HepG2 (cell line): ENCODE measurements at regions not wholly inside any gene's neighbourhood (a gene's known extent, or its start where the extent isn't known, plus 50 kb on each side); places are given as distances from the start of the nearest gene placed in this dataset.

Source experiments
- ISL2 ChIP-seq: sonication (generic); formaldehyde crosslinking; IDR thresholded peaks from 2 replicates; pipeline ENCODE4 v1.5.0; 2020; ENCODE audit warnings: missing genetic modification reagents
- POLR2A ChIP-seq, 2 experiments: IDR thresholded peaks; 2 replicates each; pipeline ENCODE4 v1.6.1; 2011; ENCODE audit warnings: low read depth in 2 of 2, low read length in 2 of 2, mild to moderate bottlenecking in 1 of 2, moderate library complexity in 1 of 2; ENCODE audit not compliant: insufficient read depth in 1 of 2
- RXRA ChIP-seq: sonication (generic); formaldehyde crosslinking; IDR thresholded peaks from 2 replicates; pipeline ENCODE4 v1.5.1; 2020; ENCODE audit warnings: missing genetic modification reagents
- TAF1 ChIP-seq: sonication (generic); formaldehyde crosslinking; IDR thresholded peaks from 2 replicates; pipeline ENCODE4 v1.4.0; 2020; ENCODE audit warnings: missing genetic modification reagents
- TF ChIP-seq, protein P1 (sequence below): sonication (generic); formaldehyde crosslinking; IDR thresholded peaks from 2 replicates; pipeline ENCODE4 v1.4.0; 2020; ENCODE audit warnings: mild to moderate bottlenecking, low read depth, missing genetic modification reagents
- TF ChIP-seq, protein P2 (sequence below): sonication (generic); formaldehyde crosslinking; IDR thresholded peaks from 2 replicates; pipeline ENCODE4 v1.8.1; 2023; ENCODE audit warnings: missing genetic modification reagents, inconsistent platforms, borderline replicate concordance
- TF ChIP-seq, protein P3 (sequence below): sonication (generic); formaldehyde crosslinking; IDR thresholded peaks from 2 replicates; pipeline ENCODE4 v1.4.0; 2020; ENCODE audit warnings: mild to moderate bottlenecking, missing genetic modification reagents

DNA sequence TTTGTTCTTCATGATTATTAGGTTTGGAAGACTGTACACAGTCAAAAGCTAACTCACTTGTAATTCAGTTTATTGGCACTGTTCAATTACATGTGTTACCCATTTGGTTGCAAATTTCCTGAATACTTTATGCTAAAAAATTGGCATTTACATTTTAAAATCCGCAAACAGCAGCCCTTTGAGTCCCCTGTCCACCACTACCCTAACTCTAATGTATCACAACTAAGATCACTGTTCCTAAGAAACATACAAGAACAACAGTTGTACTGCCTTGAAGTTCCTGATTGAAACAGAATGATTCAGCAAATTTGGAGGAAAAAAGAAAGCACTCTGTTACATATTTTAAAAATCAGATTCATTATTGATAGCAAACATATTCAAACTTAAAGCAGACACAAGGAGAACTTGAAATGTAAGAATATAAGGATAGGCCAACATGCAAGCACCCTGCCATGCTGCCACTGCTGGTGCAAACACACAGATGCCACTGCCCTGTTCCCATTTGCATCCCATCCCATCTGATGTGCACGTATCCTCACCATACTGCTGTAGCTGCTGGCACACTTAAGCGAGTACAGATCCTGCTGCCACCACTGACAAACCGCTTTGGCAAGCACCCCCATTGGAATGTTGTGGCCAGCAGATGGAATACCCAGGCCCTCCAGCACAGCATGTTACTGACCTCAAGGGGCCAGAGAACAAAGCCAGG lies 343.4 kb downstream of the PPP1R2C start:
- no peak for TF ChIP-seq POLR2A (IDR thresholded peaks at IDR 0.05; ENCODE audit: insufficient read depth in 1 of 2, low read depth in 2 of 2, low read length in 2 of 2)
- TF ChIP-seq, protein P1, sequence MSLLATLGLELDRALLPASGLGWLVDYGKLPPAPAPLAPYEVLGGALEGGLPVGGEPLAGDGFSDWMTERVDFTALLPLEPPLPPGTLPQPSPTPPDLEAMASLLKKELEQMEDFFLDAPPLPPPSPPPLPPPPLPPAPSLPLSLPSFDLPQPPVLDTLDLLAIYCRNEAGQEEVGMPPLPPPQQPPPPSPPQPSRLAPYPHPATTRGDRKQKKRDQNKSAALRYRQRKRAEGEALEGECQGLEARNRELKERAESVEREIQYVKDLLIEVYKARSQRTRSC (CRISPR knock-in tag): no peak
- TF ChIP-seq, protein P2, sequence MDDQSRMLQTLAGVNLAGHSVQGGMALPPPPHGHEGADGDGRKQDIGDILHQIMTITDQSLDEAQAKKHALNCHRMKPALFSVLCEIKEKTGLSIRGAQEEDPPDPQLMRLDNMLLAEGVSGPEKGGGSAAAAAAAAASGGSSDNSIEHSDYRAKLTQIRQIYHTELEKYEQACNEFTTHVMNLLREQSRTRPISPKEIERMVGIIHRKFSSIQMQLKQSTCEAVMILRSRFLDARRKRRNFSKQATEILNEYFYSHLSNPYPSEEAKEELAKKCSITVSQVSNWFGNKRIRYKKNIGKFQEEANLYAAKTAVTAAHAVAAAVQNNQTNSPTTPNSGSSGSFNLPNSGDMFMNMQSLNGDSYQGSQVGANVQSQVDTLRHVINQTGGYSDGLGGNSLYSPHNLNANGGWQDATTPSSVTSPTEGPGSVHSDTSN (CRISPR knock-in tag): no peak
- no peak for TF ChIP-seq ISL2
- no peak for TF ChIP-seq TAF1 (CRISPR knock-in tag)
- TF ChIP-seq RXRA (CRISPR knock-in tag): no peak
- TF ChIP-seq, protein P3, sequence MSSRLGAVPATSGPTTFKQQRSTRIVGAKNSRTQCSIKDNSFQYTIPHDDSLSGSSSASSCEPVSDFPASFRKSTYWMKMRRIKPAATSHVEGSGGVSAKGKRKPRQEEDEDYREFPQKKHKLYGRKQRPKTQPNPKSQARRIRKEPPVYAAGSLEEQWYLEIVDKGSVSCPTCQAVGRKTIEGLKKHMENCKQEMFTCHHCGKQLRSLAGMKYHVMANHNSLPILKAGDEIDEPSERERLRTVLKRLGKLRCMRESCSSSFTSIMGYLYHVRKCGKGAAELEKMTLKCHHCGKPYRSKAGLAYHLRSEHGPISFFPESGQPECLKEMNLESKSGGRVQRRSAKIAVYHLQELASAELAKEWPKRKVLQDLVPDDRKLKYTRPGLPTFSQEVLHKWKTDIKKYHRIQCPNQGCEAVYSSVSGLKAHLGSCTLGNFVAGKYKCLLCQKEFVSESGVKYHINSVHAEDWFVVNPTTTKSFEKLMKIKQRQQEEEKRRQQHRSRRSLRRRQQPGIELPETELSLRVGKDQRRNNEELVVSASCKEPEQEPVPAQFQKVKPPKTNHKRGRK (CRISPR knock-in tag): no peak
